SW 1271 (cell line): ENCODE measurements at regions not wholly inside any gene's neighbourhood (a gene's known extent, or its start where the extent isn't known, plus 50 kb on each side); places are given as distances from the start of the nearest gene placed in this dataset.
"Not testable (repeated sequence)": the region's sequence is repeated elsewhere in the genome, so short reads cannot be mapped to it uniquely, and the experiment has no call there.

Source experiments
- DNase-seq, 2 experiments: peaks; one replicate each; lab custom pipeline; 2025; lab: John Stamatoyannopoulos, UW

DNA sequence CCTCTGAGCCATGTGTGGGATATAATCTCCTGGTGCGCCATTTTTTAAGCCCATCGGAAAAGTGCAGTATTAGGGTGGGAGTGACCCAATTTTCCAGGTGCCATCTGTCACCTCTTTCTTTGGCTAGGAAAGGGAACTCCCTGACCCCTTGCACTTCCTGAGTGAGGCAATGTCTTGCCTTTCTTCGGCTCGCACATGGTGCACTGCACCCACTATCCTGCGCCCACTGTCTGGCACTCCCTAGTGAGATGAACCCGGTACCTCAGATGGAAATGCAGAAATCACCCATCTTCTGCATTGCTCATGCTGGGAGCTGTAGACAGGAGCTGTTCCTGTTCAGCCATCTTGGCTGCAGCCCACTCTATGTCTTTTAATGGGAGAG, 64.7 kb downstream of the OR13A1 start:
- not testable (repeated sequence) for DNase-seq
